CD4-positive, alpha-beta T cell treated with Interleukin-17A for 1 hour (primary cell): ENCODE measurements at regions not wholly inside any gene's neighbourhood (a gene's known extent, or its start where the extent isn't known, plus 50 kb on each side); places are given as distances from the start of the nearest gene placed in this dataset.
"Not testable (repeated sequence)": the region's sequence is repeated elsewhere in the genome, so short reads cannot be mapped to it uniquely, and the experiment has no call there.

Source experiments
- DNase-seq: peaks from one replicate; pipeline ENCODE4 v3.0.0-alpha.2; 2020

- DNase-seq, result no peak
Observed at GRCh38 chr12:13433768-13434167, 237.2 kb downstream of the EMP1 start.

GRCh38 chr12:13431041-13431440, 234.5 kb downstream of the EMP1 start:
- DNase-seq, result no peak

GRCh38 chr12:13428538-13429265, 232.2 kb downstream of the EMP1 start:
- DNase-seq, result no peak

GRCh38 chr12:13425766-13426165, 229.2 kb downstream of the EMP1 start:
- DNase-seq, result no peak

- no peak for DNase-seq
Observed at GRCh38 chr12:13422291-13422690, 225.8 kb downstream of the EMP1 start.

- no peak for DNase-seq
Observed at GRCh38 chr12:13417516-13417915, 221.0 kb downstream of the EMP1 start.

- no peak for DNase-seq
Observed at GRCh38 chr12:13411287-13411686, 214.8 kb downstream of the EMP1 start.

GRCh38 chr12:13405961-13406703, 209.6 kb downstream of the EMP1 start:
- DNase-seq, result no peak

- no peak for DNase-seq
Observed at GRCh38 chr12:13404631-13405473, 208.3 kb downstream of the EMP1 start.

- no peak for DNase-seq
Observed at GRCh38 chr12:13404111-13404628, 207.6 kb downstream of the EMP1 start.

- not testable (repeated sequence) for DNase-seq
Observed at GRCh38 chr12:13391375-13391774, 194.8 kb downstream of the EMP1 start.

- DNase-seq, result no peak
Observed at GRCh38 chr12:13390918-13391317, 194.4 kb downstream of the EMP1 start.

GRCh38 chr12:13390381-13390861, 193.9 kb downstream of the EMP1 start:
- no peak for DNase-seq

- no peak for DNase-seq
Observed at GRCh38 chr12:13387101-13387500, 190.6 kb downstream of the EMP1 start.

- no peak for DNase-seq
Observed at GRCh38 chr12:13386323-13387039, 190.0 kb downstream of the EMP1 start.

- no peak for DNase-seq
Observed at GRCh38 chr12:13383379-13383778, 186.9 kb downstream of the EMP1 start.

- no peak for DNase-seq
Observed at GRCh38 chr12:13380297-13380696, 183.8 kb downstream of the EMP1 start.

GRCh38 chr12:13379531-13380188, 183.1 kb downstream of the EMP1 start:
- DNase-seq, result no peak

GRCh38 chr12:13377698-13378097, 181.2 kb downstream of the EMP1 start:
- DNase-seq, result no peak

GRCh38 chr12:13376610-13377373, 180.3 kb downstream of the EMP1 start:
- DNase-seq, result no peak
